Fibroblast of mammary gland (primary cell): ENCODE measurements at regions not wholly inside any gene's neighbourhood (a gene's known extent, or its start where the extent isn't known, plus 50 kb on each side); places are given as distances from the start of the nearest gene placed in this dataset.
A peak's percentile ranks its signal among the peaks of the same experiment; 100 is the strongest.

Experiments used
- DNase-seq: peaks from one replicate; pipeline ENCODE4 v3.0.0-alpha.2; 2010; ENCODE audit warnings: low read depth
- H3K4me3 ChIP-seq: 2 replicates; pipeline ENCODE4 v1.5.1; 2011; ENCODE audit warnings: low read depth, mild to moderate bottlenecking, low read length, moderate library complexity; ENCODE audit not compliant: control insufficient read depth
- CTCF ChIP-seq: conservative IDR thresholded peaks from 2 replicates; pipeline ENCODE4 v1.5.1; 2011; ENCODE audit warnings: low read depth, low read length, inconsistent platforms; ENCODE audit not compliant: control insufficient read depth, insufficient read depth

- DNase-seq, result no peak
- H3K4me3 ChIP-seq, result no peak overlapping the region
- TF ChIP-seq CTCF, result no peak
These were observed 371.4 kb upstream of the HTR2A start for GRCh38 chr13:47268270-47268669.

DNA sequence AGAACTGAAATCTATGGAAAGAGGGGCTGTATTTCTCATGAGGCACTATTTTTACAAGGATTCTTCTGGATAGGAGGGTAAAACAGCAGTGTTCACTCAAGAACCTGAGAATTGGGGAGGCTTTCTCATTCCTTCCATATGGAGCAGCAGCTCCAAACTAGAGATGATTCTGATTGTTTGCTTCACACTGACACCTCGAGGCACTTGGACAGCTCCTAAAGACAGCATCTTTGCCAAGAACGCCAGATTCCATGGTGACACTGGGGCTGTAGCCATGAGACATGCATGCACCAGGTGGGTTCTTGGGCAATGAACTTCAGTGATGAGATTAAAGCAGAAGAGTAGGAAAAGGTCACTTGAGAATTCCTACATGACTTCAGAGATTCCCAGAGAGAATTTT, 361.5 kb upstream of the HTR2A start:
- TF ChIP-seq CTCF, result no peak
- peak; percentile 20 for DNase-seq
- no peak overlapping the region for H3K4me3 ChIP-seq

DNA sequence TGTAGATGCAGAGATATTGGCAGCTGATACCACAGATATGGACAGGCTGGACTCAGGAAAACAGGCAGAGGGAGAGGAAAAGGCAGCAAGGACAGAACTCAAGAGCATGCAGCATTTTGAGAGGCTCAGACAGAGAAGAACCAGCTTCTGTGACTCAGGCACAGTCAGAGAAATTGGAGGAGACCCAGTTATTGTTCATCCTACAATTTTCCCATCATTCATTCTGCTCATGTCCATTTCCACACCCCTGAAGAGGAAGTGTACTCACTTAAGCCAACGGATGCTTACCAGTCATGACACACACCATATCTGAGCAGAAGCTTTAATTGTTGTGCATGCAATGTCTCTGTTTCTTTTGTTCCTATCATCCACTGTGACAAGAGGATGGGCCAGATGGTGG, 359.8 kb upstream of the HTR2A start:
- DNase-seq, result peak; percentile 96
- no peak overlapping the region for H3K4me3 ChIP-seq
- no peak for TF ChIP-seq CTCF

- H3K4me3 ChIP-seq, result no peak overlapping the region
- peak; percentile 65 for DNase-seq
- TF ChIP-seq CTCF, result no peak
These were observed 355.8 kb upstream of the HTR2A start for GRCh38 chr13:47252627-47253026.

DNA sequence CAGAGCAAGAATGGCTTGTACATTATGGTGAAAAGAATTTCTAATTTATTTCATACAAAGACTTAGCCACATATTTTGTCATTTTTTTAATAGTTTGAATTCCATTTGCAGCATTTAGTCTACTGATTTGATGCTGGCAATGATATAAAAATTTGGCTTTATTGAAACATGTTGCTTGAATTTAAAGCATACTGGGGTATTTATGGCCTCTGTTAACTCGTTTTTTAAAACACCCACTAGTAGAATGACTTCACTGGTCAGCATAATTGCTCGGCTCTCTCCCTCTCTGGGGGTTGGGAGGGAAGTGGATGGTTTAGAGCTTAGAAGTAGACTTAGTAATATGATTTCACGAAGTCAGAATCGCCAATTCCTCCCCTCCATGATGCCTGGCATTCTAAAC, 354.9 kb upstream of the HTR2A start:
- no peak overlapping the region for H3K4me3 ChIP-seq
- peak; percentile 48 for DNase-seq
- no peak for TF ChIP-seq CTCF

GRCh38 chr13:47250146-47250545, 353.3 kb upstream of the HTR2A start:
- peak; percentile 98 for DNase-seq
- TF ChIP-seq CTCF, result no peak
- no peak overlapping the region for H3K4me3 ChIP-seq

- DNase-seq, result peak; percentile 89
- TF ChIP-seq CTCF, result no peak
- H3K4me3 ChIP-seq, result no peak overlapping the region
These were observed 352.4 kb upstream of the HTR2A start for GRCh38 chr13:47249266-47249665.
